Neural cell (in vitro differentiated cells): ENCODE measurements at regions not wholly inside any gene's neighbourhood (a gene's known extent, or its start where the extent isn't known, plus 50 kb on each side); places are given as distances from the start of the nearest gene placed in this dataset.

Experiments used
- H2AFZ ChIP-seq: fragments of 200-600, 300-800 bp; sonication (generic), shearing (Covaris generic); 2 replicates; pipeline ENCODE4 v1.6.0; 2014; ENCODE audit warnings: low read depth, mild to moderate bottlenecking, antibody characterized with exemption, low read length, moderate library complexity
- H3F3A ChIP-seq: fragments of 200-600 bp; shearing (Covaris generic); 2 replicates; pipeline ENCODE4 v1.6.1; 2016; ENCODE audit warnings: mild to moderate bottlenecking, moderate library complexity, mixed read lengths, antibody characterized with exemption, low read length; ENCODE audit not compliant: insufficient read depth, poor library complexity, severe bottlenecking
- H3K27ac ChIP-seq: fragments of 200-600, 300-800 bp; sonication (generic), shearing (Covaris generic); 2 replicates; pipeline ENCODE4 v1.5.1; 2014; ENCODE audit warnings: mild to moderate bottlenecking, low read length, moderate library complexity
- H3K27me3 ChIP-seq: fragments of 300-800, 200-600 bp; sonication (generic), shearing (Covaris generic); 2 replicates; pipeline ENCODE4 v1.6.0; 2014; ENCODE audit warnings: mild to moderate bottlenecking, low read depth, low read length, moderate library complexity; ENCODE audit not compliant: insufficient read depth
- H3K36me3 ChIP-seq: fragments of 300-800, 200-600 bp; sonication (generic), shearing (Covaris generic); 2 replicates; pipeline ENCODE4 v1.5.1; 2014; ENCODE audit warnings: mild to moderate bottlenecking, antibody characterized with exemption, low read length, moderate library complexity; ENCODE audit not compliant: insufficient read depth
- H3K4me2 ChIP-seq: fragments of 300-800, 200-600 bp; sonication (generic), shearing (Covaris generic); 2 replicates; pipeline ENCODE4 v1.6.0; 2014; ENCODE audit warnings: mild to moderate bottlenecking, low read length
- H3K4me3 ChIP-seq: fragments of 300-800, 200-600 bp; sonication (generic), shearing (Covaris generic); 2 replicates; pipeline ENCODE4 v1.5.1; 2014; ENCODE audit warnings: mild to moderate bottlenecking, low read length, moderate library complexity
- H3K79me2 ChIP-seq: fragments of 200-600 bp; shearing (Covaris generic); replicated peaks from 2 replicates; pipeline ENCODE4 v1.6.0; 2014; ENCODE audit warnings: mild to moderate bottlenecking, low read length, moderate library complexity; ENCODE audit not compliant: insufficient read depth
- H3K9ac ChIP-seq: fragments of 300-800, 200-600 bp; sonication (generic), shearing (Covaris generic); 2 replicates; pipeline ENCODE4 v1.6.1; 2016; ENCODE audit warnings: mild to moderate bottlenecking, low read length, mixed read lengths
- H3K9me2 ChIP-seq: fragments of 200-600 bp; shearing (Covaris generic); 2 replicates; pipeline ENCODE4 v1.6.1; 2016; ENCODE audit warnings: mild to moderate bottlenecking, low read length, mixed read lengths; ENCODE audit not compliant: insufficient read depth
- H3K9me3 ChIP-seq: fragments of 200-600, 300-800 bp; sonication (generic), shearing (Covaris generic); 2 replicates; pipeline ENCODE4 v1.6.1; 2016; ENCODE audit warnings: mild to moderate bottlenecking, mixed run types, low read length, moderate library complexity, mixed read lengths
- H4K20me1 ChIP-seq: fragments of 200-600 bp; shearing (Covaris generic); 2 replicates; pipeline ENCODE4 v1.6.1; 2016; ENCODE audit warnings: mild to moderate bottlenecking, mixed run types; ENCODE audit not compliant: insufficient read depth
- EP300 ChIP-seq: fragments of 450-650 bp; conservative IDR thresholded peaks from 2 replicates; pipeline ENCODE4 v1.6.1; 2014; ENCODE audit warnings: antibody characterized with exemption, mild to moderate bottlenecking, moderate library complexity; ENCODE audit not compliant: poor library complexity, severe bottlenecking
- EZH2 ChIP-seq: fragments of 200-600, 300-800 bp; shearing (Covaris generic), sonication (generic); IDR thresholded peaks from 2 replicates; pipeline ENCODE4 v1.6.1; 2014; ENCODE audit warnings: antibody characterized with exemption, low read length, borderline replicate concordance, mild to moderate bottlenecking; ENCODE audit not compliant: insufficient read depth, poor library complexity, severe bottlenecking
- MXI1 ChIP-seq: fragments of 450-650 bp; conservative IDR thresholded peaks from 2 replicates; pipeline ENCODE4 v1.6.1; 2014; ENCODE audit warnings: antibody characterized with exemption, mild to moderate bottlenecking; ENCODE audit not compliant: poor library complexity, severe bottlenecking
- POLR2AphosphoS5 ChIP-seq: IDR thresholded peaks from 2 replicates; pipeline ENCODE4 v1.6.1; 2012
- RAD21 ChIP-seq: fragments of 450-650 bp; conservative IDR thresholded peaks from 2 replicates; pipeline ENCODE4 v1.6.1; 2014; ENCODE audit warnings: antibody characterized with exemption, mild to moderate bottlenecking, moderate library complexity
- REST ChIP-seq: IDR thresholded peaks from 2 replicates; pipeline ENCODE4 v1.6.1; 2012; ENCODE audit warnings: borderline replicate concordance
- SMC3 ChIP-seq: fragments of 450-650 bp; conservative IDR thresholded peaks from 2 replicates; pipeline ENCODE4 v1.6.1; 2014; ENCODE audit warnings: antibody characterized with exemption, mild to moderate bottlenecking, moderate library complexity; ENCODE audit not compliant: poor library complexity
- TAF1 ChIP-seq: IDR thresholded peaks from 2 replicates; pipeline ENCODE4 v1.6.1; 2012; ENCODE audit warnings: low read depth
- TF ChIP-seq, protein P1 (sequence below): fragments of 450-650 bp; IDR thresholded peaks from 2 replicates; pipeline ENCODE4 v1.5.1; 2014; ENCODE audit warnings: antibody characterized with exemption, mild to moderate bottlenecking, moderate library complexity; ENCODE audit not compliant: poor library complexity, severe bottlenecking

GRCh38 chr2:49831698-49832367 lies 677.5 kb upstream of the FSHR start:
- Histone ChIP-seq H3K79me2 (no peaks in the 10 kb centered on the region), H3K27ac (no peak overlapping the region), H3K36me3 (no peaks in the 10 kb centered on the region), H3K9me2 (no peaks in the 10 kb centered on the region), H3K27me3 (no peaks in the 10 kb centered on the region), H3F3A (no peaks in the 10 kb centered on the region), H4K20me1 (no peaks in the 10 kb centered on the region), H3K9ac (no peak overlapping the region), H3K4me2 (no peak overlapping the region), H2AFZ (no peak overlapping the region), H3K9me3 (no peaks in the 10 kb centered on the region), H3K4me3 (no peak overlapping the region)
- TF ChIP-seq MXI1 (no peak), EZH2 (no peak), POLR2AphosphoS5 (no peak), TAF1 (no peak), EP300 (no peak), RAD21 (no peak), SMC3 (no peak), REST (no peak)
- TF ChIP-seq, protein P1, sequence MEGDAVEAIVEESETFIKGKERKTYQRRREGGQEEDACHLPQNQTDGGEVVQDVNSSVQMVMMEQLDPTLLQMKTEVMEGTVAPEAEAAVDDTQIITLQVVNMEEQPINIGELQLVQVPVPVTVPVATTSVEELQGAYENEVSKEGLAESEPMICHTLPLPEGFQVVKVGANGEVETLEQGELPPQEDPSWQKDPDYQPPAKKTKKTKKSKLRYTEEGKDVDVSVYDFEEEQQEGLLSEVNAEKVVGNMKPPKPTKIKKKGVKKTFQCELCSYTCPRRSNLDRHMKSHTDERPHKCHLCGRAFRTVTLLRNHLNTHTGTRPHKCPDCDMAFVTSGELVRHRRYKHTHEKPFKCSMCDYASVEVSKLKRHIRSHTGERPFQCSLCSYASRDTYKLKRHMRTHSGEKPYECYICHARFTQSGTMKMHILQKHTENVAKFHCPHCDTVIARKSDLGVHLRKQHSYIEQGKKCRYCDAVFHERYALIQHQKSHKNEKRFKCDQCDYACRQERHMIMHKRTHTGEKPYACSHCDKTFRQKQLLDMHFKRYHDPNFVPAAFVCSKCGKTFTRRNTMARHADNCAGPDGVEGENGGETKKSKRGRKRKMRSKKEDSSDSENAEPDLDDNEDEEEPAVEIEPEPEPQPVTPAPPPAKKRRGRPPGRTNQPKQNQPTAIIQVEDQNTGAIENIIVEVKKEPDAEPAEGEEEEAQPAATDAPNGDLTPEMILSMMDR = no peak

DNA sequence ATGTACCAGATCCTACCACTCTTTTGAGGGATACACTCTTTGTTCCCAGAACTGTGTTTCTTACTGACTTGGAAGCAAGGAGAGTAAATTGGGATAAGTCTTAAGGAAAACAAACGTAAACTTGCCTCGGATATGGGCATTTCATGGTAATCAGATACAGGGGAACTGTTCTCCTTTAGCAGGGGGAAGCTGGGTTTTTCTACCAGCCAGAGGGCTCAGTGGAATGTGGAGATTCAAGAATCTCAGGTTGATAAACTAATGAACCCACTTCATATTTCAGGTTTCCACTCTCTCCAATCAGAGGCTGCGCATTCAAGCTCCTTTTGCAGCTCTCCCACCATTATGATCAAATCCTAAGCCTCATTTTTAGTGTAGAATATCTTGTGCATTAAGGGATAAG lies 676.5 kb upstream of the FSHR start:
- H3K9me2 ChIP-seq = no peaks in the 10 kb centered on the region
- no peak overlapping the region for H2AFZ ChIP-seq

More for the DNA sequence above, 676.5 kb upstream of the FSHR start:
- Histone ChIP-seq H3K79me2 (no peaks in the 10 kb centered on the region), H3K9me3 (no peaks in the 10 kb centered on the region), H3K27me3 (no peaks in the 10 kb centered on the region), H3F3A (no peaks in the 10 kb centered on the region), H4K20me1 (no peaks in the 10 kb centered on the region), H3K4me2 (no peak overlapping the region), H3K4me3 (no peak overlapping the region), H3K27ac (no peak overlapping the region), H3K36me3 (no peaks in the 10 kb centered on the region), H3K9ac (no peak overlapping the region)
- no peak for TF ChIP-seq TAF1
- TF ChIP-seq, protein P1 = no peak
- no peak for TF ChIP-seq RAD21
- no peak for TF ChIP-seq MXI1
- no peak for TF ChIP-seq EP300
- no peak for TF ChIP-seq POLR2AphosphoS5
- no peak for TF ChIP-seq REST
- TF ChIP-seq SMC3 = no peak
- no peak for TF ChIP-seq EZH2
